ENCODE measurements at regions not wholly inside any gene's neighbourhood (a gene's known extent, or its start where the extent isn't known, plus 50 kb on each side); places are given as distances from the start of the nearest gene placed in this dataset.

DNA sequence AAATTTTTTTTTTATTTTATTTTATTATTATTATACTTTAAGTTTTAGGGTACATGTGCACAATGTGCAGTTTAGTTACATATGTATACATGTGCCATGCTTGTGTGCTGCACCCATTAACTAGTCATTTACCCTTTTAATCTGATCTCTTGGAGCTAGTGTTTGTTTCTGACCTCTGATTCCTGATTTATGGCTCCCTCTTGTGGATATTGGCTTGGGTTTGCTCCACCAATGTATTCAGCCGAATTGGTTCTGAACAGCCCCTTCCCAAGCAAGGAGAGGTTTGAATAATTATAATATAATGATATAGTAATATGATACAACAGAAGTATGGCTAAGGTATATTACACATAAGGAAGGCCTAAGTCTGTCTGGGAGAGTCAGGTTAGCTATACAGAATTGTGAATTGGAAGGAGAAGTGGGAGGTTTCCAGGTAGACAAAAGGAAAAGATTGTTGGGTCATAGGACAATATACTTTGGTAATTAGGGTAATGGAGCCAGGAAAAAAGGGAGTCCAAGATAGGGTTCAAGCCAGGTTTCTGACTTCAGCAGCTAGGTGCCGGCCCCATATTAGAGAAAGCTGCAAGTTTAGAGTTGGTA, 53.1 kb upstream of the HMCN1 start:
- DNase-seq, result peak; percentile 65

DNA sequence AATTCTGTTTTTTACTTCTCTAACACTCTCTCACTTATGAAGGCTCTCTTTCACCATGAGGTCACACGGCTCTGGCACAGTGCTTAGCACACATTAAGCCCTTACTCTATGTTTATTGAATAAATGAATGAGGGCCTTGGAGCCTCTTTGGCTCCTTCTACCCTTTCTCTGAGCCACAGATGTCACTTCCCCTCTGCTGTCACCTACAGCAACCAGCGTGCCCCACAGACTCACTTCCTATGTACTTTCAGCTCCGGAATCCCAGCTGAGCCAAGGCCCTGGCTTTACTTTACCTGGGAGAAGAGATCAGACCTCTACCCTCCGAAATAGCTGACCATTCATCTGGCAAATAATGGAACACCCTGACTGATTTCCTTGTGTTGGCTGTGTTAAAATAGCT, 53.7 kb upstream of the HMCN1 start:
- peak; percentile 7 for DNase-seq

DNA sequence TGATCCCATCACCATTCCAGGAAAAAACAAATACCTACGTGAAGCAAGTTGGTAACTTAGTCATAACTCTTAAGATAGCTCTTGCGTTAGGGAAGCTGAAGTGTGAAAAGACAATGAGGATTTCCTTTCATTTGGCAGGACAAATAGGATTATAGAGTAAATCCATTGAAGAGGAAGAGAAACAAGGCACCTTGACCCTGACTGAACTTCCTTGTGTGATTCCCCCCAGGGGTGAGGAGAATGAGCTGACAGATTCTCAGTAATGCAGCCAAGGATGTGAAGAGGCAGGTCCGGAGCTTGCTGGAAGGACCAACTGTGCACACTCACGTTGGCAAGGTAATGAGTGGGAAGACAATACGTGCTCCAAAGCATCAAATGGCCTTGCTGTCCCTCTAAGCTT, 55.0 kb upstream of the HMCN1 start:
- DNase-seq, result no peak

DNA sequence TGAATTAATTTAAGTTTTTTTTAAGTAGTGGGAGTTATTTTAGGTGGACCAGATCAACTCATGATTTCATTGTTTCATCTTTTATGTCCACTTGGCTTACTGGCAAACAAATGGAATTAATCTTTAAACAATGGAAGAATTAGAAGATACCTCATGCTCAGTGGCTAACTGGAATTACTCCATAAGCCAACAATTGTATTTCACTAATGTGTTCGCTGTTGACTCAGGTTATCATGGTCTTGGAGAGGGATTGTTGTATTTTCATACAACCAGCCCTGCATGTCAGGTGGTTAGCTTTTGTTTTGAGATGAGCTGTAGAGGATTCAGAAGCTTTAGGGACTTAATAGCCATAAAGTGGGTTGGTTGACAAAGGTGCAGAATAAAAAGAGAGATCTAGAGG, 57.2 kb upstream of the HMCN1 start:
- DNase-seq, result no peak

DNA sequence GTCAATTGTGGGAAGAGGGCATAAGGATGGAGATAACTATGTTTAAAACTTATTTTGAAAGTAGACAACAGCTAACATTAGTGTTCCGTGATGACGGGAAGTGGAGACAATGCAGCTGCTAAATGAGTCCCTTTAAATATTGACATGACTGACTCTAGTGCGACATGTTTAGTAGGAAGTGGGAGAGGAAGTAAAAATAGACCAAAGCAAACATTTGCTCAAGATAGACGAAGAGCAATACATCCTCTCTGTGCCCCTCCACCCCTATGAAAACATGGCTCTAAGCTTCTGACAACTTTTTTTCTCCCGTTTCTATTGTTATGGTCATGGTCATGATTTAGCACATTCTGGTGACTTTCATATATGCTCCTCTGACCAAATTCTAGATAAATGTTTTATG, 60.0 kb upstream of the HMCN1 start:
- DNase-seq, result peak; percentile 30

DNA sequence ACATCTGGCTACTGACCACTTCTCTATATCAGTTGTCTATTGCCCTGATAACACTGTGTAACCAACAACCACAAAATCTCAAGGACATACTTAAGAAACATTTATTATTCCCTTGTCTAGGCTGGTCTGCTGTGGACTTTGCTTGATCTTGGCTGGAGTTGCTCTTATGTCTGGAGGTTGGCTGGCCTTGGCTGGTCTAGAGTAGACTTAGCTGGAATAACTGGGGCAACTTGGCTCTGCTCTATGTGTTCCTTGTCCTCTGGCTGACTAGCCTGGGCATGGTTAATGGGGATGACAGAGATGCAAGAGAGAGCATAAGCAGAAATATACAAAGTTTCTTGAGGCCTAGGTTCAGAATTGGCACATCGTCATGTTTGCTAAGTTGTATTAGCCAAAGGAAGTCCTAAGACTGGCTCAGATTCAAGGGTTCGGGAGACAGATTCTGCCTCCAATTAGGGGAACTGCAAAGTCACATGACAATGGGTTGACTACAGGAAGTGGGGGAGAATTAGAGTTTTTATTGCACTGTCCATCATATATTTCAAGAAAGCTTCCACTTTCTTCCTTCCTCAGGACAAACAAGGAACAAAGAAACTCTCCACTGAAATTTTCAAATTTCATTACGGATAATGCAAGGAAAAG, 61.4 kb upstream of the HMCN1 start:
- no peak for DNase-seq

DNA sequence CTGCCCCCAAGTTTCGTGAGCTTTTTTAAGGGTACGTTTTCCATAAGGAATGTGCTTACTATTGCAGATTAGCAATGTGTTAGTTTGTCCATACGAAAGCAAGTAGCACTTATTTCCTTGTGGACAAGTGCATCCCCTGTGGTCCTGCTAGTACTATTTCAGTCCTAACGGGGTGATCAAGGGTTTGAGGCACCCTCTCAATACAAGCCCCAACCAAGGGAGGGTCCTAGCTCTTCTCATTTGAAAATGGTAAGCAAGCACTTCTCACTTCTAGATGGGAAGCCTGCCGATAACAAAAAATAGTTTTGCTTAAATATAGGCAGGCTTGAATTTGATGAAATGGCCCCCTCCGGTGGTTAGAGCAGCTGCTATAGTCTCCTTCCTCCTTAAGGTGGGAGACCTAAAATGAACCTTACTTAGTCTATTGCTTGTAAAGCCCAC, 64.0 kb upstream of the HMCN1 start:
- DNase-seq, result peak; percentile 64

DNA sequence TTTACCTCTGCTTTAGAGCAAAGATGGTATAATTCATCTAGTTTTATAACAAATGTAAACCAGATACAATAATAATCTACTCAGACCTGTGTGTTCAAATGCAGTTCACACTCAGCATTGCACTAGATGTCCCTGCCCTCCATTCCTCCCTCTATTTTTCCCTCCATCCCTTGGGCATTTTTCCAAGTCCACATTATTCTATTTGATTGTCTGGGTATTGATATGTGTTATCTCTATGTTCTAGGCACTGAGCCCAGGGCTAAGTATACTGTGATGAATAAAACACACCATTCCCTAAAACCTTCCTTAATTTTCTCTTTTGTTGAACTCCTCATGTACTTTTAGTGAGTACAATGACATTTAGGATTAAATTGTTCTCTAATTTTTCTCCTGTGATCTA, 66.2 kb upstream of the HMCN1 start:
- DNase-seq, result no peak

DNA sequence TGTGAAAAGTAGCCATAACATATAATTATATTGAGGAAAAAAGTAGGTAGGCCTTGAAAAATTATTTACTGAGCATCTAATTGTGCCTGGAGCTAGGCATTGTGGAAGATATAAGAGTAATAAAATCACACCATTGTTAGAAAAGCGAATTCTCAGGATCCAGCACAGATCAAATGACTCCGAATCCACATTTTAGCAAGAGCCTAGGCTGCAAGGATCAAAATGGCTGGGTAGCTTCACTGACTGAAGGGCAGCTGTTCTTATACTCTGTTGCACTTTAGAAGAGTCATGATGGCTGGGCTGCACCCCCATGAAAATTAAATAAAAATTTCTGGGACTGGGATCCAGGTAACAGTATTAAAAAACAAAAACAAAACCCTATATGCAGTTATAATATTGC, 67.6 kb upstream of the HMCN1 start:
- no peak for DNase-seq

DNA sequence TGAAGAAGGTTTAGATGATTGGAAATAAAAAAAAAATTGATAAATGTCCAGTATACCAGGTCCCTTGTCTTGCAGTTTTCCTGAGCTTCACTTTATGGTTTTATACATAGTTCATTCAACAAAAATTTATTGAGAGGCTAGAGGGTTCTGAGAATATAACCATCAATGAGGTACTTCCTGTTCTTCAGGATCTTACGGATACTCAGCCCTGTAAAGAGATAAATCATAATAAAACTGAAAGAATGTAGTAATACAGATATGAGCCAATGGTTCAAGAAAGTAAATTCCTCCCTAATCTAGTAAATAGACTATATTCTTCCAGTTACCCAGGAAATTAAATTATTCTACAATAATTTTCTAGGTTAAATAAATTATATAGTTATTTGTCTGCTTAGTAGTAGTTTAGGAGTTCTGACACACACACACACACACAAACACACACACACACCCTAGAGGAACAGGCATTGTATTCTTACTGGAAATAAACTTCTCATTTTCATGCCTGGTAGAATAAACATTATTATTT, 70.4 kb upstream of the HMCN1 start:
- no peak for DNase-seq

DNA sequence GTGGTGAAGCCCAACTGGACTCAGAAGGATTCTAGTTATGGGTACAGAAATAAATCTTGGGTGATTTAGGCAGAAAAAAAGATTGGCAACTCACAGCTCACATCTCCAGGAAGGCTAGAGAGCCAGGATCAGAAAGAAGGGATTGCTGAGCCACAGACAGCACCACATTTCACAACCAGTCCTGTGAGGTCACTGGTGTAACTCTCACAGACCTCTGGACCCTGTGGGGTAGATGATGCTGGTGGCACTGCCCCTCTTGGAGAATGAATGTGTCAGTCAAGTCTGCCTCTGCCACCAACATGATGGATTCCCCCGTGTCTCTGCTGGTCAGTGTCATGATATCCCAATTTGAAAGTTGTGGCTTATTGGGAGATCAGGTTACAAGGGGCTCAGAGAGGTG, 70.9 kb upstream of the HMCN1 start:
- no peak for DNase-seq

DNA sequence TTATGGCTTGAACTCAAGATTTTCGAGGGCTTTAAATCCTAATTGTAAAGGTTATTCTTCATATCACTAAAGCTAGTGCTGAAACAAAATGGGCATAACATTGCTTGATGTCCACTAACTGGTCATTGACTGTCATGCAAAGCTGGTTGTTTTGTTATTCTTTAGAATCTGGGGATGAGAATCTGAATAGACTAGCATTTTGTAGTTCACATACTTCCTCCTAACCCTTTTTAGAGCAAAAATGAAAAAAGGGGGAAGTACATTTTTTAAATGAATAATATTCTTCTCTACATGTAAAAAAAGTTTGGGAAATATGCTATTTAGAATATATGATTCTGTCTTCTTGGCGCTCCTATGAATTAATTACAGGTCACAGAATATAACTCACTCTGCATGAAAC, 72.2 kb upstream of the HMCN1 start:
- DNase-seq, result no peak

DNA sequence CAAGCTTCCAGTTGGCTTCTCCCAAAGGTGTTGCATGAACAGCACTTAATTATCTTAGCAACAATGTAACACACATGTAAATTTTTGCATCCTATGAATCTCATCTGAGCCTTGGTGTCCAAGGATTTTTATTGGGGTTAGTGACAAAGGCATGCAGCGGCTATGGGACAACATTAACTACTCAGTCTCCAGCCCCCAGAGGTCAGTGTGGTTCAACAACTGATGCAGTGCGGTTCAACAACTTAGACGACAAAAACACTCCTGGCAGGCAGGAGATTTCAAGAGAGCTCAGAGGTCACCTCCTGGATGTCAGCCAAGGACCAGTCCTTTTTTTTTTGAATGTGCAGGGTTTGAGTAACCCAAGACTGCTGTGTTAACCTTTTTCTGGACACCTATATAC, 77.5 kb upstream of the HMCN1 start:
- DNase-seq, result no peak

DNA sequence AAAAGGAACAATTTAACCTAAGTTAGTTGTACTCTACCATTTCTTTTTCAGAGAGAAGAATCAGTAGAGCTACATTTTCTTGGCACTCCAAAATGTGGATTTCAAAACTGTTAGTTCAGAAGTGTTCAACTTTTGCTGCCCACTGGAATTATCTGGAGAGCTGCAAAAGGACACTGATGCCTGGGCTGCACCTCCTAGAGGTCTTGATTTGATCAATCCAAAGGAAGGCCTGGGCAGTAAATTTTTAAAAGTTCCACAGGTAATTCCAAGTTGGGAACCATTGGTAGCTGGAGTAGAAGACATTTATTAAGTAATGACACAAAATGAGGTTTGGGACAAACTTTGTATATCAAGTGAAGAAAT, 79.3 kb upstream of the HMCN1 start:
- no peak for DNase-seq

DNA sequence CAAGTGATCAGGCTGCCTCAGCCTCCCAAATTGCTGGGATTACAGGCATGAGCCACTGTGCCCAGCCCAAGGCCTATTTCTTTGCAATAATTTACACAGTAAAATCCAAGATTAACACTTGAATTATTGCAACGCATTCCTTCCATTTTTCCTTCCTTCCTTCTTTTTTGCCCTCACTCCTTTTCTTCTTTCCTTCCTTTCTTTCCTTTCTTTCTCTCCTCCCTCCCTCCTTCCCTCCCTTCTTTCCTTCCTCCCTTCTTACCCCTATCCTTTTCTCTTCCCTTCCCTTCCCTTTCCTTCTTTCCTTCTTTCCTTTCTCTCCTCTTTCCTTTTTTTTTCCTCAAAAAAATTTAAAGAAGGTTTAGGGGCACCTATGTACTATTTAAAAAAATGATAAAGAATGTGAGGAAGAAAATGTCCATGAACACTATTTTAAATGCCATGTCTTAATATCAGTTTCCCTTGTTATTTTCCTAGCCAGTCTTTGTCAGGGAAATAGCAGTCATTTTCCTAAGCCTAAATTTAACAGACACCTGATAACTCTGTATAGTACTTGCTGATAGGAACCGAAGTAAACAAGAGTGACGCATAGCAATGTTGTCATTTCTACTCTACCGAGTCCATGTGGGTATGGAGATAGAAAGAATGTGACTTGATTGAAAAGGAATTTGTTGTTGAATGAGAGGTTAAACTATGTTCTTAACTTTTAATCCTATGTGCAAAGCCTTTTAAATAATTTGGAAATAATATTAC, 79.8 kb upstream of the HMCN1 start:
- DNase-seq, result no peak

DNA sequence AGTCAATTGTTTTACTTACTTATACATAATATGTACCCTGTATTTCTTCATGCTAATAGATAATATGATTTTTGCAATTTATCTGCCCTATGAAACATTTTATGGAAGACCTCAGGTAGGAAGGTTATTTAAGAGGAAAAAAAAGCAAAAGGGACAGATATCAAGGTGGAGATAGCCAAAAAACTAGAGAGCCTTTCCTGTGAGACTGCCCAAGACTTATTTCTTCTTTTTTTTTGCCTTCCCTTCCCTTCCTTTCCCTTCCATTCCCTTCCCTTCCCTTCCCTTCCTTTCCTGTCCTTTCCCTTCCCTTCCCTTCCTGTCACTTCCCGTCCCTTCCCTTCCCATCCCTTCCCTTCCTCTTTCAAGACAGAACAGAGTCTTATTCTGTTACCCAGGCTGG, 80.6 kb upstream of the HMCN1 start:
- no peak for DNase-seq

DNA sequence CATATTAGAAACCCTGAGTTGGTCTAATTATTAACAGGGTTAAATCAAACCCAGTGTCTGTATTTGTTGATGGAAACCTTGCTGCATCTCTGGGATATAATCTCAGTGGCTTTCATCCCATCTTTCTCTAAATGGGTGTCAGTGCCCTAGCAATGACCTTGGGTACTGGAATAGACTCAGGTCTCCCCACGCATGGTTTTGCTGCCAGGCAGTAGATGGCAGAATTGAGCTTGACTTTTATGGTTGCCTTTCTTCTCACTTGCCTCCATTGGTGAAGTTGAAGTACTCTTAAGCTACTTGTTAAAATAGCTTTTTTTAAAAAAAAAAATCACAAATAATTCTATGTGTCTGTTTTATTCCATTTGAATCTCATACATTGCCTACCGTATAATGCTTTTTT, 81.8 kb upstream of the HMCN1 start:
- DNase-seq, result no peak

DNA sequence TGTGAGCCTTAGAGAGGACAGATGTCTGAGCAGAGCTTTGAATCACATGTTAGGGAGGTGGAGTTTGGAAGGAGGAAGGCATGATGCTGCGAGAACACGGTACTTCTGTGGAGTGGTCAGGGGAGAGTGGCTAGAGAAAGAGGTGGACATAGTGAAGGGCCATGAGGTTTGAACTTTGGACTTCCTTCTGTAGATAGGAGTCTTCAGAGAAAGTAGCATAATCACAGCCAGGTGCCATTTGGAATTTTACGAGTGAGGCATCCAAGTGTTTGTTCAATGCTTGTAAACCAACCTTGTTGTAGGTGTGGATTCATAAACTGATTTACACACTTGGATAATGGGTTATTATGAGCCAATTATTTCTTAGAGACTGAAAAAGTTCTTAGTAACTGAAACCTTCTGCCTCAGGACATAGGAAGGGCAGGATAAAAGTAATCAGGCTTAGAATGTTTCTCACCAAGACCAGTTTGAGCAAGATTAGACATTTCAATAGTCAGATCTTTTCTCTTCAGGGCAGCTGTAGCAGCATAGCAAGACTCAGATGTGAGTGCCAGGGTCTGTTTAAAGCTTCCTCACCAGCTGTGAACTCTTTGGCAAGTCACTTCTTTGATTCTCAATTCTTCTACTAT, 83.5 kb upstream of the HMCN1 start:
- DNase-seq, result no peak

DNA sequence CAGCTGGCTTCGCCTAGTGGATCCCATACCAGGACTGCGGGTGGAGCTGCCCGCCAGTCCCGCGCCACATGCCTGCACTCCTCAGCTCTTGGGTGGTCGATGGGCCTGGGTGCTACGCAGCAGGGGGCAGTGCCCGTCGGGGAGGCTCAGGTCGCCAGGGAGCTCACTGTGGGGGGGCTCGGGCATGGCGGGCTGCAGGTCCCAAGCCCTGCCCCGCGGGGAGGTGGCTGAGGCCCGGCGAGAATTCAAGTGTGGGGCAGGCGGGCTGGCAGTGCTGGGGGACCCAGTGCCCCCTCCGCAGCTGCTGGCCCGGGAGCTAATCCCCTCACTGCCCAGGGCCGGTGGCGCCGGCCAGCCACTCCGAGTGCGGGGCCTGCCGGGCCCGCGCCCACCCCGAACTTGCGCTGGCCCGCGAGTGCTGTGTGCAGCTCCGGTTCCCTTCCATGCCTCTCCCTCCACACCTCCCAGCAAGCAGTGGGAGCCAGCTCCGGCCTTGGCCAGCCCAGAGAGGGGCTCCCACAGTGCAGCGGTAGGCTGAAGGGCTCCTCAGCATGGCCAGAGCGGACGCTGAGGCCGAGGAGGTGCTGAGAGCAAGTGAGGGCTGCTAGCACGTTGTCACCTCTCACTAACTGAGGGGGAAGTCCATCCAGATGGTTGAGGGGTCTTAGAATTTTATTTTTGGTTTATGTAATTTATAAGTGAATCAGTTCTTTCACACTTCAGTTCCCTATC, 85.2 kb upstream of the HMCN1 start:
- no peak for DNase-seq

DNA sequence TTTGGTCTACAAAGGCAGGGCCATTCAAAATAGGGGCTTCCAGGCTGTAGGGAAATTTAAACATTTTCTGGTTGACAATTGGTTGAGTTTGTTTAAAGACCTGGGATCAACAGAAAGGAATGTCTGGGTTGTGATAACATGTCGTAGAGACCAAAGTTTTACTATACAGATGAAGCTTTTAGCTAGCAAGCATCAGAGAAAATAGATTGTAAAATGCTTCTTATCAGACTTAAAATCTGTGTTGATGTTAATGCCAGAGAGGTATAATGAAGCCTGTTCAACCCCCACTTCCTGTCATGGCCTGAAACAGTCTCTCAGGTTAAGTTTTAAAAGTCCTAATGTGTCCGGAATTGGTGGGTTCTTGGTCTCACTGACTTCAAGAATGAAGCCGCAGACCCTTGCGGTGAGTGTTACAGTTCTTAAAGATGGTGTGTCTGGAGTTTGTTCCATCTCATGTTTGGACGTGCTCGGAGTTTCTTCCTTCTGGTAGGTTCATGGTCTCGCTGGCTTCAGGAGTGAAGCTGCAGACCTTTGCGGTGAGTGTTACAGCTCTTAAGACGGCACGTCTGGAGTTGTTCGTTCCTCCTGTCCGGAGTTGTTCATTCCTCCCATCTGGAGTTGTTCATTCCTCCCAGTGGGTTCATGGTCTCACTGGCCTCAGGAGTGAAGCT, 86.5 kb upstream of the HMCN1 start:
- peak; percentile 11 for DNase-seq

DNA sequence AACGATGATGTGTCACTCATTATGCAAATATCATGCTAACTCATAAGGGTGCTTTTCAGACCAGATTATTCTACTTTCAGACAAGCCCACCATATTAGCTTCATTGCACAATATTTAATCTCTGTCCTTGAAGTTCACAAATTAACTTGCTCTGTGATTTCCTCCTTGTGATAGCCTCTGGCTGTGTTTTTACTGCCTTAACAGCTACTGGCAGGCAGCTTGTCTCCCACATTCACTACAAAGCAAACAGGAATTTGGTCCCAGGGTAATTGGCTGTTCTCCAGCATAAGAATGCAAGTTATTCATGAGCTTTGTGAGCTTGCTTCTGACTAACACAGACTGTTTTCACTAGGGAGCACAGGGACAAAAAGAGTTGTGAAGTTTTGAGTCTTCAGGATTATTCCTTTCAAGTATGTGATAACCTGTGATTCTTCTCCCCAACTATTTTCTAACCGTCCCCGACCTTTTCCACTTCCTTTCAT, 87.9 kb upstream of the HMCN1 start:
- no peak for DNase-seq

DNA sequence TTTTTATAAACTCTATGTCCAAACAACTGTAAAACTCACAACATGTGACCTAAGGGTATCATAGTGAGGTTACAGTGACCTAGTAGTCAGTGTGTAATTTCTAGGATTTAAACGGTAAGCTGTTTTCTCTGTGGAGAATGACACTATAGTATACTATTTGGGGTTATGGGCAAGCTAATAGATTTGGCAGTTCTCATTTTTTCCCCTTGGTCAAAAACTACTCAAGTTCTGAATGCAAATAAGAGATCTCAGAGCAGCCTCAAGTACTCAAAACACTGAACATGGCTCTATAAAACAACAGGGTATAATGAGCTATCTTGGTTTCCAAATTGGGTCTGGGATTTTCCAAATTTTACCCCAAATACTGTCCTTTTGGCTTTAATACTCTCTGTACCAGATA, 88.5 kb upstream of the HMCN1 start:
- DNase-seq, result no peak

Measured in CD4-positive, alpha-beta T cell treated with Interleukin-10 for 1 hour (primary cell).